PFSK-1 (cell line): ENCODE measurements at regions not wholly inside any gene's neighbourhood (a gene's known extent, or its start where the extent isn't known, plus 50 kb on each side); places are given as distances from the start of the nearest gene placed in this dataset.

Experiments
- FOXP2 ChIP-seq: optimal IDR thresholded peaks from 2 replicates; pipeline ENCODE3; 2011; ENCODE audit warnings: borderline replicate concordance, control low read depth, inconsistent platforms; ENCODE audit not compliant: insufficient read depth; ENCODE audit errors: extremely low read length, extremely low read depth
- POLR2AphosphoS5 ChIP-seq: IDR thresholded peaks from 2 replicates; pipeline ENCODE4 v1.6.1; 2012; ENCODE audit warnings: low read depth, mild to moderate bottlenecking, control low read depth, low read length, moderate library complexity
- SIN3A ChIP-seq: IDR thresholded peaks from 2 replicates; pipeline ENCODE4 v1.6.1; 2012; ENCODE audit warnings: mild to moderate bottlenecking, low read length, moderate library complexity, borderline replicate concordance; ENCODE audit not compliant: insufficient read depth
- TAF1 ChIP-seq: IDR thresholded peaks from 2 replicates; pipeline ENCODE4 v1.6.1; 2012; ENCODE audit warnings: low read length, control low read depth, borderline replicate concordance; ENCODE audit not compliant: insufficient read depth
- TF ChIP-seq, protein P1 (sequence below), 2 experiments: IDR thresholded peaks; 2 replicates each; pipeline versions ENCODE4 v1.6.1 to v1.8.0; 2011 to 2012; ENCODE audit warnings: low read depth in 2 of 2, low read length in 2 of 2, control low read depth in 1 of 2, inconsistent platforms in 1 of 2, mild to moderate bottlenecking in 1 of 2, moderate library complexity in 1 of 2; ENCODE audit not compliant: insufficient read depth in 1 of 2

- TF ChIP-seq POLR2AphosphoS5 (no peak), SIN3A (no peak), FOXP2 (no peak)
These were observed 219.8 kb upstream of the PARD3B start for GRCh38 chr2:204325468-204325867.

GRCh38 chr2:204328373-204328772 is 216.9 kb upstream of the PARD3B start:
- TF ChIP-seq, protein P1, sequence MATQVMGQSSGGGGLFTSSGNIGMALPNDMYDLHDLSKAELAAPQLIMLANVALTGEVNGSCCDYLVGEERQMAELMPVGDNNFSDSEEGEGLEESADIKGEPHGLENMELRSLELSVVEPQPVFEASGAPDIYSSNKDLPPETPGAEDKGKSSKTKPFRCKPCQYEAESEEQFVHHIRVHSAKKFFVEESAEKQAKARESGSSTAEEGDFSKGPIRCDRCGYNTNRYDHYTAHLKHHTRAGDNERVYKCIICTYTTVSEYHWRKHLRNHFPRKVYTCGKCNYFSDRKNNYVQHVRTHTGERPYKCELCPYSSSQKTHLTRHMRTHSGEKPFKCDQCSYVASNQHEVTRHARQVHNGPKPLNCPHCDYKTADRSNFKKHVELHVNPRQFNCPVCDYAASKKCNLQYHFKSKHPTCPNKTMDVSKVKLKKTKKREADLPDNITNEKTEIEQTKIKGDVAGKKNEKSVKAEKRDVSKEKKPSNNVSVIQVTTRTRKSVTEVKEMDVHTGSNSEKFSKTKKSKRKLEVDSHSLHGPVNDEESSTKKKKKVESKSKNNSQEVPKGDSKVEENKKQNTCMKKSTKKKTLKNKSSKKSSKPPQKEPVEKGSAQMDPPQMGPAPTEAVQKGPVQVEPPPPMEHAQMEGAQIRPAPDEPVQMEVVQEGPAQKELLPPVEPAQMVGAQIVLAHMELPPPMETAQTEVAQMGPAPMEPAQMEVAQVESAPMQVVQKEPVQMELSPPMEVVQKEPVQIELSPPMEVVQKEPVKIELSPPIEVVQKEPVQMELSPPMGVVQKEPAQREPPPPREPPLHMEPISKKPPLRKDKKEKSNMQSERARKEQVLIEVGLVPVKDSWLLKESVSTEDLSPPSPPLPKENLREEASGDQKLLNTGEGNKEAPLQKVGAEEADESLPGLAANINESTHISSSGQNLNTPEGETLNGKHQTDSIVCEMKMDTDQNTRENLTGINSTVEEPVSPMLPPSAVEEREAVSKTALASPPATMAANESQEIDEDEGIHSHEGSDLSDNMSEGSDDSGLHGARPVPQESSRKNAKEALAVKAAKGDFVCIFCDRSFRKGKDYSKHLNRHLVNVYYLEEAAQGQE (IDR thresholded peaks at IDR 0.05; ENCODE audit: insufficient read depth in 1 of 2, low read depth in 2 of 2, low read length in 2 of 2): no peak
- TF ChIP-seq FOXP2 (no peak), TAF1 (no peak), POLR2AphosphoS5 (no peak), SIN3A (no peak)

GRCh38 chr2:204329016-204329415 is 216.3 kb upstream of the PARD3B start:
- TF ChIP-seq POLR2AphosphoS5: no peak
- no peak for TF ChIP-seq SIN3A
- TF ChIP-seq FOXP2: no peak
- TF ChIP-seq, protein P1 (IDR thresholded peaks at IDR 0.05; ENCODE audit: insufficient read depth in 1 of 2, low read depth in 2 of 2, low read length in 2 of 2): no peak
- no peak for TF ChIP-seq TAF1

- TF ChIP-seq, protein P1 (IDR thresholded peaks at IDR 0.05; ENCODE audit: insufficient read depth in 1 of 2, low read depth in 2 of 2, low read length in 2 of 2): no peak
- TF ChIP-seq FOXP2 (no peak), SIN3A (no peak), POLR2AphosphoS5 (no peak), TAF1 (no peak)
These were observed 215.7 kb upstream of the PARD3B start for GRCh38 chr2:204329532-204329931.

GRCh38 chr2:204331180-204331579 is 214.1 kb upstream of the PARD3B start:
- TF ChIP-seq FOXP2 (no peak), TAF1 (no peak), SIN3A (no peak), POLR2AphosphoS5 (no peak)
- TF ChIP-seq, protein P1 (IDR thresholded peaks at IDR 0.05; ENCODE audit: insufficient read depth in 1 of 2, low read depth in 2 of 2, low read length in 2 of 2): no peak
